Fibroblast of lung (primary cell): ENCODE measurements at regions not wholly inside any gene's neighbourhood (a gene's known extent, or its start where the extent isn't known, plus 50 kb on each side); places are given as distances from the start of the nearest gene placed in this dataset.

Experiments used
- DNase-seq, 2 donors: peaks; one replicate each; pipeline versions ENCODE4 v3.0.0 to v3.0.0-alpha.2; 2010; ENCODE audit warnings: low read depth in 2 of 2
- H2AFZ ChIP-seq: 2 replicates; pipeline ENCODE4 v1.5.1; 2012; ENCODE audit warnings: low read length, control low read depth, inconsistent platforms
- H3K27ac ChIP-seq: 2 replicates; pipeline ENCODE4 v1.5.1; 2011; ENCODE audit warnings: low read length, control low read depth; ENCODE audit not compliant: insufficient read depth
- H3K27me3 ChIP-seq: 2 replicates; pipeline ENCODE4 v1.5.1; 2011; ENCODE audit warnings: mild to moderate bottlenecking, low read length; ENCODE audit not compliant: control insufficient read depth, insufficient read depth
- H3K36me3 ChIP-seq: 2 replicates; pipeline ENCODE4 v1.5.1; 2011; ENCODE audit warnings: low read length; ENCODE audit not compliant: control insufficient read depth, insufficient read depth
- H3K4me1 ChIP-seq: 2 replicates; pipeline ENCODE4 v1.5.1; 2011; ENCODE audit warnings: low read length; ENCODE audit not compliant: control insufficient read depth, insufficient read depth; ENCODE audit errors: extremely low read depth
- H3K4me2 ChIP-seq: 2 replicates; pipeline ENCODE4 v1.5.1; 2011; ENCODE audit warnings: low read length, control low read depth; ENCODE audit not compliant: insufficient read depth; ENCODE audit errors: extremely low read depth
- H3K4me3 ChIP-seq, 4 experiments: fragments of 200-600 bp in 1 of 4; sonication (generic) in 1 of 4; replicated peaks in 1 of 4; 2 replicates each; pipeline ENCODE4 v1.5.1; 2011 to 2016; ENCODE audit warnings: low read length in 4 of 4, low read depth in 3 of 4, mild to moderate bottlenecking in 3 of 4, control low read depth in 2 of 4, inconsistent platforms in 1 of 4, mixed read lengths in 1 of 4; ENCODE audit not compliant: insufficient read depth in 1 of 4; ENCODE audit errors: control extremely low read depth in 1 of 4
- H3K79me2 ChIP-seq: 2 replicates; pipeline ENCODE4 v1.5.1; 2012; ENCODE audit warnings: mild to moderate bottlenecking, low read length, inconsistent platforms; ENCODE audit not compliant: control insufficient read depth, insufficient read depth
- H3K9ac ChIP-seq: 2 replicates; pipeline ENCODE4 v1.5.1; 2011; ENCODE audit warnings: mild to moderate bottlenecking, low read length, control low read depth; ENCODE audit not compliant: insufficient read depth
- H3K9me3 ChIP-seq: 2 replicates; pipeline ENCODE4 v1.5.1; 2012; ENCODE audit warnings: low read depth, low read length; ENCODE audit not compliant: control insufficient read depth, insufficient read depth
- H4K20me1 ChIP-seq: 2 replicates; pipeline ENCODE4 v1.5.1; 2011; ENCODE audit warnings: low read length; ENCODE audit not compliant: control insufficient read depth, insufficient read depth; ENCODE audit errors: extremely low read depth
- CTCF ChIP-seq, 2 donors: IDR thresholded peaks in 1 of 2; conservative IDR thresholded peaks in 1 of 2; 1 replicate in 1 of 2; 2 replicates in 1 of 2; pipeline ENCODE4 v1.5.1; 2011 to 2012; ENCODE audit warnings: low read length in 2 of 2, control low read depth in 1 of 2, inconsistent platforms in 1 of 2, low read depth in 1 of 2, mild to moderate bottlenecking in 1 of 2
- EZH2 ChIP-seq: IDR thresholded peaks from 2 replicates; pipeline ENCODE4 v1.5.1; 2012; ENCODE audit warnings: low read length, control low read depth, mild to moderate bottlenecking; ENCODE audit errors: missing control alignments

DNA sequence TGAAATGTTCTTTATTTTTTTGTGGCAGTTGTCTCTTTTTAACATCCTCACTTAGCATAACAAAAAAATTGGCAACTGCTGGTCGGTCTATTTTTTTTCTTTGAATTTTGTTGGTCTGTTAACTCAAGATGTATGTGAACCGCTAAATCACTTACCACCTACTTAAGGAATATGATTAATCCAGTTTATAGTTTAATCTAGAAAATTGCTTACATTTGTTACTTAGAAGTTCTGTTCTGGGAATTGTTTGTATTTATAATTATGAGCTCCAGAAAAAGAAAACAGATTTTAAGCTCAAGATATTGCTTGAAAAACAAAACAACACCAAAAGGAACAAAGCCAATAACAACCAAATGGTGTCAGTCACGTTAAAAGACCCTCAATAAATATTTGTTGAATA is 66.1 kb upstream of the KLHL13 start:
- Histone ChIP-seq H3K4me2 (no peak overlapping the region), H2AFZ (no peak overlapping the region), H3K4me1 (no peaks in the 10 kb centered on the region), H4K20me1 (no peaks in the 10 kb centered on the region), H3K4me3 (no peak overlapping the region), H3K36me3 (no peaks in the 10 kb centered on the region), H3K27ac (no peak overlapping the region), H3K27me3 (no peaks in the 10 kb centered on the region), H3K79me2 (no peaks in the 10 kb centered on the region), H3K9me3 (no peaks in the 10 kb centered on the region), H3K9ac (no peak overlapping the region)
- no peak for DNase-seq
- no peak for TF ChIP-seq EZH2
- no peak for TF ChIP-seq CTCF (conservative IDR thresholded peaks at IDR 0.05 in 1 of 2, IDR thresholded peaks at IDR 0.05 in 1 of 2; ENCODE audit: low read depth in 1 of 2, low read length in 2 of 2)

- no peaks in the 10 kb centered on the region for H4K20me1 ChIP-seq
- no peak overlapping the region for H3K9ac ChIP-seq
- H3K4me1 ChIP-seq = no peaks in the 10 kb centered on the region
- no peak for DNase-seq
- no peak overlapping the region for H3K4me3 ChIP-seq
- H3K36me3 ChIP-seq = no peaks in the 10 kb centered on the region
- no peaks in the 10 kb centered on the region for H3K27me3 ChIP-seq
- TF ChIP-seq EZH2 (no peak), CTCF (conservative IDR thresholded peaks at IDR 0.05 in 1 of 2, IDR thresholded peaks at IDR 0.05 in 1 of 2; ENCODE audit: low read depth in 1 of 2, low read length in 2 of 2) (no peak)
- H3K79me2 ChIP-seq = no peaks in the 10 kb centered on the region
- H2AFZ ChIP-seq = no peak overlapping the region
- H3K4me2 ChIP-seq = no peak overlapping the region
- H3K9me3 ChIP-seq = no peaks in the 10 kb centered on the region
- H3K27ac ChIP-seq = no peak overlapping the region
Measured at GRCh38 chrX:118183606-118184005, 67.0 kb upstream of the KLHL13 start.

DNA sequence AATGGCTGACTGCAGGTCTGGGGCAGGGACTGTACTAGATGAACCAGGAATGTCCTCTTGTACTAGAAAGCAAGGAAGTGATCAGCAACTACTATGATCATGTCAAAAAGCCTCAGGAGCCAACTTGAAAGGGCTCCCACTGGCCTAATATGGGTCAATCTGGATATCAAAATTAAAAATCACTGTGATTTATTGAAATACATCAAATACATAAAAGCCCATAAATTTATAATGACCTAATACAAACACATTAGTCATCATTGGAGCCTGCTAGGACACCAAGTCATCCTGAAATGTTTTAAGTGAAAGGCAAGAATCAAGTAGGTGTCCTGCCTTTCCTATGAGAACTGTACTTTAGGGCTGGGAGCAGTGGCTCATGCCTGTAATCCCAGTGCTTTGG is 70.5 kb upstream of the KLHL13 start:
- DNase-seq = no peak
- no peaks in the 10 kb centered on the region for H3K36me3 ChIP-seq
- no peak overlapping the region for H3K9ac ChIP-seq
- no peak overlapping the region for H3K4me2 ChIP-seq
- H2AFZ ChIP-seq = no peak overlapping the region
- no peaks in the 10 kb centered on the region for H4K20me1 ChIP-seq
- H3K79me2 ChIP-seq = no peaks in the 10 kb centered on the region
- H3K27me3 ChIP-seq = no peaks in the 10 kb centered on the region
- H3K4me1 ChIP-seq = no peaks in the 10 kb centered on the region
- H3K4me3 ChIP-seq = no peak overlapping the region
- H3K27ac ChIP-seq = no peak overlapping the region
- no peaks in the 10 kb centered on the region for H3K9me3 ChIP-seq
- no peak for TF ChIP-seq EZH2
- TF ChIP-seq CTCF (conservative IDR thresholded peaks at IDR 0.05 in 1 of 2, IDR thresholded peaks at IDR 0.05 in 1 of 2; ENCODE audit: low read depth in 1 of 2, low read length in 2 of 2) = no peak
